ENCODE measurements at regions not wholly inside any gene's neighbourhood (a gene's known extent, or its start where the extent isn't known, plus 50 kb on each side); places are given as distances from the start of the nearest gene placed in this dataset.

DNA sequence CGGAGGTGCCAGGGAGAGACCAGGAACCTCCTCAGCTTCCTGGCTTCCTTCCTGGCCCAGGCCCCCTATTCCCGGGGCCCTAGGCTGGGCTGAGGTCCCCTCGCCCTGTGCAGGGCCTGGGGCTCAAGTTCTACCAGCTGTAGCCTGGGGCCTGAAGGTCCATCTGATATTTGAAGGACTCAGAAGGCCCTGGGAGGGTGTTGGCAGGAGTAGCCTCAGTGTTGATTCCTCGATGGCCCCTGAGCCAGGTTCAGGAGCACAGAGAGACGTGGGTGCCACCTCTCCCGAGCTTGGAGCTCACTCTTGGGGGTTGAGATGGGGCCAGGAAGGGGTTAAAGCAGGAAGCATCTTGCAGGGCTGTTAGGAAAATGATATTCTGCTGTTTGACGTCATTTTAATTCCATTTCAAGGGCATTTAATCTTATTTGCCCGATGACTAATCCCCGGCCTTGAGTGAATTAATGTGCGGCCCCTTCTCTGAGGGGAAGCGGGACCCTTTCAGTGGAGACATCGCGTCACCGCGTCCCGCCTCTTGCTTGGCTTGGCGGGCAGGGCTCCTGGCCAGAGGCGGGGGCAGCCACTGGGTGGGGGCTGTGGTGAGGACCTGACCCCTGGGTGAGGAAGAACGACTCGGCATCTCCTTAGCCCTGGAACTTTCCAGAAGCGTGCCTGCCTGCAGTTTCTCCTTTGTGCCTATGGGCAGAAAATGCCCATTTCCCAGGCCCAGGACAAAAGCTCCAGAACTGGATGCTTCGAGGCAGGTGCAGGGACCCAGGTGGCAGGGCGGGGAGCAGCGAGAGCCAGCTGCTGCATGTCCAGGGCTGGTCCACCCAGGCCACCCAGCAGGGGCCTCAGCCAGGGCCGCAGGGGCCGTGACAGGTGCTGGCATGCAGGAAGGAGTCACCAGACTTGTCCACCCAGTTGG lies 158.3 kb downstream of the KIF26A start (continued):
- no peak for TF ChIP-seq ZNF37A (tag by site-specific recombination; IDR thresholded peaks at IDR 0.05)
- TF ChIP-seq, protein P1, sequence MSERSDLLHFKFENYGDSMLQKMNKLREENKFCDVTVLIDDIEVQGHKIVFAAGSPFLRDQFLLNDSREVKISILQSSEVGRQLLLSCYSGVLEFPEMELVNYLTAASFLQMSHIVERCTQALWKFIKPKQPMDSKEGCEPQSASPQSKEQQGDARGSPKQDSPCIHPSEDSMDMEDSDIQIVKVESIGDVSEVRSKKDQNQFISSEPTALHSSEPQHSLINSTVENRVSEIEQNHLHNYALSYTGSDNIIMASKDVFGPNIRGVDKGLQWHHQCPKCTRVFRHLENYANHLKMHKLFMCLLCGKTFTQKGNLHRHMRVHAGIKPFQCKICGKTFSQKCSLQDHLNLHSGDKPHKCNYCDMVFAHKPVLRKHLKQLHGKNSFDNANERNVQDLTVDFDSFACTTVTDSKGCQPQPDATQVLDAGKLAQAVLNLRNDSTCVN (tag by site-specific recombination; optimal IDR thresholded peaks at IDR 0.05) = no peak
- TF ChIP-seq, protein P2, sequence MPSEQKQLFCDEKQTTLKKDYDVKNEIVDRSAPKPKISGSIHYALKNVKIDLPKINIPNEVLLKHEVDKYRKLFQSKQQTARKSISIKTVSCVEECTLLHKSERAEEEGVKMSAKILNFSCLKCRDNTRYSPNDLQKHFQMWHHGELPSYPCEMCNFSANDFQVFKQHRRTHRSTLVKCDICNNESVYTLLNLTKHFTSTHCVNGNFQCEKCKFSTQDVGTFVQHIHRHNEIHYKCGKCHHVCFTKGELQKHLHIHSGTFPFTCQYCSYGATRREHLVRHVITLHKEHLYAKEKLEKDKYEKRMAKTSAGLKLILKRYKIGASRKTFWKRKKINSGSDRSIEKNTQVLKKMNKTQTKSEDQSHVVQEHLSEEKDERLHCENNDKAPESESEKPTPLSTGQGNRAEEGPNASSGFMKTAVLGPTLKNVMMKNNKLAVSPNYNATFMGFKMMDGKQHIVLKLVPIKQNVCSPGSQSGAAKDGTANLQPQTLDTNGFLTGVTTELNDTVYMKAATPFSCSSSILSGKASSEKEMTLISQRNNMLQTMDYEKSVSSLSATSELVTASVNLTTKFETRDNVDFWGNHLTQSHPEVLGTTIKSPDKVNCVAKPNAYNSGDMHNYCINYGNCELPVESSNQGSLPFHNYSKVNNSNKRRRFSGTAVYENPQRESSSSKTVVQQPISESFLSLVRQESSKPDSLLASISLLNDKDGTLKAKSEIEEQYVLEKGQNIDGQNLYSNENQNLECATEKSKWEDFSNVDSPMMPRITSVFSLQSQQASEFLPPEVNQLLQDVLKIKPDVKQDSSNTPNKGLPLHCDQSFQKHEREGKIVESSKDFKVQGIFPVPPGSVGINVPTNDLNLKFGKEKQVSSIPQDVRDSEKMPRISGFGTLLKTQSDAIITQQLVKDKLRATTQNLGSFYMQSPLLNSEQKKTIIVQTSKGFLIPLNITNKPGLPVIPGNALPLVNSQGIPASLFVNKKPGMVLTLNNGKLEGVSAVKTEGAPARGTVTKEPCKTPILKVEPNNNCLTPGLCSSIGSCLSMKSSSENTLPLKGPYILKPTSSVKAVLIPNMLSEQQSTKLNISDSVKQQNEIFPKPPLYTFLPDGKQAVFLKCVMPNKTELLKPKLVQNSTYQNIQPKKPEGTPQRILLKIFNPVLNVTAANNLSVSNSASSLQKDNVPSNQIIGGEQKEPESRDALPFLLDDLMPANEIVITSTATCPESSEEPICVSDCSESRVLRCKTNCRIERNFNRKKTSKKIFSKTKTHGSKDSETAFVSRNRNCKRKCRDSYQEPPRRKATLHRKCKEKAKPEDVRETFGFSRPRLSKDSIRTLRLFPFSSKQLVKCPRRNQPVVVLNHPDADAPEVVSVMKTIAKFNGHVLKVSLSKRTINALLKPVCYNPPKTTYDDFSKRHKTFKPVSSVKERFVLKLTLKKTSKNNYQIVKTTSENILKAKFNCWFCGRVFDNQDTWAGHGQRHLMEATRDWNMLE (tag by site-specific recombination; conservative IDR thresholded peaks at IDR 0.05; ENCODE audit: low read depth) = no peak
- TF ChIP-seq, protein P3, sequence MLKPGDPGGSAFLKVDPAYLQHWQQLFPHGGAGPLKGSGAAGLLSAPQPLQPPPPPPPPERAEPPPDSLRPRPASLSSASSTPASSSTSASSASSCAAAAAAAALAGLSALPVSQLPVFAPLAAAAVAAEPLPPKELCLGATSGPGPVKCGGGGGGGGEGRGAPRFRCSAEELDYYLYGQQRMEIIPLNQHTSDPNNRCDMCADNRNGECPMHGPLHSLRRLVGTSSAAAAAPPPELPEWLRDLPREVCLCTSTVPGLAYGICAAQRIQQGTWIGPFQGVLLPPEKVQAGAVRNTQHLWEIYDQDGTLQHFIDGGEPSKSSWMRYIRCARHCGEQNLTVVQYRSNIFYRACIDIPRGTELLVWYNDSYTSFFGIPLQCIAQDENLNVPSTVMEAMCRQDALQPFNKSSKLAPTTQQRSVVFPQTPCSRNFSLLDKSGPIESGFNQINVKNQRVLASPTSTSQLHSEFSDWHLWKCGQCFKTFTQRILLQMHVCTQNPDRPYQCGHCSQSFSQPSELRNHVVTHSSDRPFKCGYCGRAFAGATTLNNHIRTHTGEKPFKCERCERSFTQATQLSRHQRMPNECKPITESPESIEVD (tag by site-specific recombination; IDR thresholded peaks at IDR 0.05) = no peak
- TF ChIP-seq BCL11A (tag by site-specific recombination; IDR thresholded peaks at IDR 0.05; ENCODE audit: low read depth) = no peak
- TF ChIP-seq, protein P4, sequence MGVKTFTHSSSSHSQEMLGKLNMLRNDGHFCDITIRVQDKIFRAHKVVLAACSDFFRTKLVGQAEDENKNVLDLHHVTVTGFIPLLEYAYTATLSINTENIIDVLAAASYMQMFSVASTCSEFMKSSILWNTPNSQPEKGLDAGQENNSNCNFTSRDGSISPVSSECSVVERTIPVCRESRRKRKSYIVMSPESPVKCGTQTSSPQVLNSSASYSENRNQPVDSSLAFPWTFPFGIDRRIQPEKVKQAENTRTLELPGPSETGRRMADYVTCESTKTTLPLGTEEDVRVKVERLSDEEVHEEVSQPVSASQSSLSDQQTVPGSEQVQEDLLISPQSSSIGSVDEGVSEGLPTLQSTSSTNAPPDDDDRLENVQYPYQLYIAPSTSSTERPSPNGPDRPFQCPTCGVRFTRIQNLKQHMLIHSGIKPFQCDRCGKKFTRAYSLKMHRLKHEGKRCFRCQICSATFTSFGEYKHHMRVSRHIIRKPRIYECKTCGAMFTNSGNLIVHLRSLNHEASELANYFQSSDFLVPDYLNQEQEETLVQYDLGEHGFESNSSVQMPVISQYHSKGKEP (tag by site-specific recombination; IDR thresholded peaks at IDR 0.05) = no peak
- TF ChIP-seq, protein P5, sequence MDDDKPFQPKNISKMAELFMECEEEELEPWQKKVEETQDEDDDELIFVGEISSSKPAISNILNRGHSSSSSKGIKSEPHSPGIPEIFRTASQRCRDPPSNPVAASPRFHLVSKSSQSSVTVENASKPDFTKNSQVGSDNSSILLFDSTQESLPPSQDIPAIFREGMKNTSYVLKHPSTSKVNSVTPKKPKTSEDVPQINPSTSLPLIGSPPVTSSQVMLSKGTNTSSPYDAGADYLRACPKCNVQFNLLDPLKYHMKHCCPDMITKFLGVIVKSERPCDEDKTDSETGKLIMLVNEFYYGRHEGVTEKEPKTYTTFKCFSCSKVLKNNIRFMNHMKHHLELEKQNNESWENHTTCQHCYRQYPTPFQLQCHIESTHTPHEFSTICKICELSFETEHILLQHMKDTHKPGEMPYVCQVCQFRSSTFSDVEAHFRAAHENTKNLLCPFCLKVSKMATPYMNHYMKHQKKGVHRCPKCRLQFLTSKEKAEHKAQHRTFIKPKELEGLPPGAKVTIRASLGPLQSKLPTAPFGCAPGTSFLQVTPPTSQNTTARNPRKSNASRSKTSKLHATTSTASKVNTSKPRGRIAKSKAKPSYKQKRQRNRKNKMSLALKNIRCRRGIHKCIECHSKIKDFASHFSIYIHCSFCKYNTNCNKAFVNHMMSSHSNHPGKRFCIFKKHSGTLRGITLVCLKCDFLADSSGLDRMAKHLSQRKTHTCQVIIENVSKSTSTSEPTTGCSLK (tag by site-specific recombination; IDR thresholded peaks at IDR 0.05) = no peak
- no peak for TF ChIP-seq ZNF558 (tag by site-specific recombination; IDR thresholded peaks at IDR 0.05)
- TF ChIP-seq ZNF670 (tag by site-specific recombination; IDR thresholded peaks at IDR 0.05; ENCODE audit: low read depth) = no peak
- TF ChIP-seq ZNF610 (tag by site-specific recombination; IDR thresholded peaks at IDR 0.05; ENCODE audit: borderline replicate concordance) = no peak
- no peak for TF ChIP-seq MZF1 (tag by site-specific recombination; IDR thresholded peaks at IDR 0.05; ENCODE audit: borderline replicate concordance)
- TF ChIP-seq ZNF239 (tag by site-specific recombination; IDR thresholded peaks at IDR 0.05) = no peak
- no peak for TF ChIP-seq ZNF311 (tag by site-specific recombination; IDR thresholded peaks at IDR 0.05; ENCODE audit: borderline replicate concordance)
- TF ChIP-seq, protein P6, sequence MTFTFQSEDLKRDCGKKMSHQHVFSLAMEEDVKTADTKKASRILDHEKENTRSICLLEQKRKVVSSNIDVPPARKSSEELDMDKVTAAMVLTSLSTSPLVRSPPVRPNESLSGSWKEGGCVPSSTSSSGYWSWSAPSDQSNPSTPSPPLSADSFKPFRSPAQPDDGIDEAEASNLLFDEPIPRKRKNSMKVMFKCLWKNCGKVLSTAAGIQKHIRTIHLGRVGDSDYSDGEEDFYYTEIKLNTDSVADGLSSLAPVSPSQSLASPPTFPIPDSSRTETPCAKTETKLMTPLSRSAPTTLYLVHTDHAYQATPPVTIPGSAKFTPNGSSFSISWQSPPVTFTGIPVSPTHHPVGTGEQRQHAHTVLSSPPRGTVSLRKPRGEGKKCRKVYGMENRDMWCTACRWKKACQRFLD (tag by site-specific recombination; IDR thresholded peaks at IDR 0.05) = no peak
- no peak for TF ChIP-seq WT1 (tag by site-specific recombination; IDR thresholded peaks at IDR 0.05)
- TF ChIP-seq, protein P7, sequence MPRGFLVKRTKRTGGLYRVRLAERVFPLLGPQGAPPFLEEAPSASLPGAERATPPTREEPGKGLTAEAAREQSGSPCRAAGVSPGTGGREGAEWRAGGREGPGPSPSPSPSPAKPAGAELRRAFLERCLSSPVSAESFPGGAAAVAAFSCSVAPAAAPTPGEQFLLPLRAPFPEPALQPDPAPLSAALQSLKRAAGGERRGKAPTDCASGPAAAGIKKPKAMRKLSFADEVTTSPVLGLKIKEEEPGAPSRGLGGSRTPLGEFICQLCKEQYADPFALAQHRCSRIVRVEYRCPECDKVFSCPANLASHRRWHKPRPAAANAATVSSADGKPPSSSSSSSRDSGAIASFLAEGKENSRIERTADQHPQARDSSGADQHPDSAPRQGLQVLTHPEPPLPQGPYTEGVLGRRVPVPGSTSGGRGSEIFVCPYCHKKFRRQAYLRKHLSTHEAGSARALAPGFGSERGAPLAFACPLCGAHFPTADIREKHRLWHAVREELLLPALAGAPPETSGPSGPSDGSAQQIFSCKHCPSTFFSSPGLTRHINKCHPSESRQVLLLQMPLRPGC (tag by site-specific recombination; IDR thresholded peaks at IDR 0.05) = 0 out of 2 replicates have a peak, but pooled peaks have one; percentile 31
- no peak for TF ChIP-seq ZNF214 (tag by site-specific recombination; IDR thresholded peaks at IDR 0.05; ENCODE audit: borderline replicate concordance)
- no peak for TF ChIP-seq SALL2 (tag by site-specific recombination; IDR thresholded peaks at IDR 0.05; ENCODE audit: borderline replicate concordance)
- TF ChIP-seq ZBTB8A (tag by site-specific recombination; IDR thresholded peaks at IDR 0.05) = no peak
- peak; percentile 80 for TF ChIP-seq ZEB2 (tag by site-specific recombination; IDR thresholded peaks at IDR 0.05)
- no peak for TF ChIP-seq ZNF404 (tag by site-specific recombination; IDR thresholded peaks at IDR 0.05)
- no peak for TF ChIP-seq ZNF791 (tag by site-specific recombination; IDR thresholded peaks at IDR 0.05)
- no peak for TF ChIP-seq GFI1B (tag by site-specific recombination; IDR thresholded peaks at IDR 0.05)
- no peak for TF ChIP-seq SCRT2 (tag by site-specific recombination; IDR thresholded peaks at IDR 0.05)

All from HEK293 (cell line).